ENCODE measurements at regions not wholly inside any gene's neighbourhood (a gene's known extent, or its start where the extent isn't known, plus 50 kb on each side); places are given as distances from the start of the nearest gene placed in this dataset.

GRCh38 chr9:82558855-82559630, 503.9 kb downstream of the RASEF start:
- Histone ChIP-seq H3K4me1 (ENCODE audit: control insufficient read depth in 2 of 2, insufficient read depth in 2 of 2, low read length in 2 of 2) (no peaks in the 10 kb centered on the region), H3K4me3 (ENCODE audit: control extremely low read depth in 1 of 5, extremely low read depth in 1 of 5, insufficient read depth in 1 of 5, low read depth in 2 of 5, low read length in 4 of 5) (no peak overlapping the region), H3K9ac (ENCODE audit: low read length) (no peak overlapping the region), H3K27me3 (replicated peaks in 1 of 4; ENCODE audit: control extremely low read depth in 1 of 4, control insufficient read depth in 3 of 4, insufficient read depth in 4 of 4, low read length in 3 of 4) (no peaks in the 10 kb centered on the region), H3K27ac (ENCODE audit: low read length in 2 of 2) (no peak overlapping the region), H3K9me3 (ENCODE audit: control extremely low read depth in 1 of 3, control insufficient read depth in 2 of 3, insufficient read depth in 1 of 3, low read length in 2 of 3) (no peaks in the 10 kb centered on the region), H3K36me3 (replicated peaks in 1 of 2; ENCODE audit: control extremely low read depth in 1 of 2, control insufficient read depth in 1 of 2, extremely low read depth in 1 of 2, insufficient read depth in 2 of 2, low read length in 1 of 2) (no peaks in the 10 kb centered on the region), H2AFZ (ENCODE audit: insufficient read depth, low read depth, low read length, poor library complexity, severe bottlenecking) (no peak overlapping the region), H3K79me2 (ENCODE audit: control insufficient read depth, insufficient read depth, low read length) (no peaks in the 10 kb centered on the region), H3K4me2 (replicated peaks; ENCODE audit: low read depth, low read length, poor library complexity, severe bottlenecking) (no peak overlapping the region), H4K20me1 (ENCODE audit: control insufficient read depth, insufficient read depth, low read length, poor library complexity, severe bottlenecking) (no peaks in the 10 kb centered on the region)
- 86% methylated on average over 5 of the region's 9 CpGs for WGBS (ENCODE audit: insufficient coverage)
- ChIA-PET POLR2A (no interaction called here), CTCF (no interaction called here)
- no peaks in the 10 kb centered on the region for H3K4me1 Mint-ChIP-seq
- no peak for TF ChIP-seq EZH2 (IDR thresholded peaks at IDR 0.05; ENCODE audit: borderline replicate concordance, insufficient read depth, low read depth, low read length, poor library complexity, severe bottlenecking)
- no peak for TF ChIP-seq CTCF (IDR thresholded peaks at IDR 0.05)
- ATAC-seq (ENCODE audit: low read depth) (no peak), DNase-seq (no peak)
- H3K9me3 Mint-ChIP-seq (ENCODE audit: insufficient read depth), result no peaks in the 10 kb centered on the region
- H3K4me3 Mint-ChIP-seq, result no peak overlapping the region
- H3K27me3 Mint-ChIP-seq, result no peaks in the 10 kb centered on the region
- H3K27ac Mint-ChIP-seq, result no peak overlapping the region
- intact Hi-C loops (cut with micrococcal nuclease), result no loop called here

- Histone ChIP-seq H3K4me3 (ENCODE audit: control extremely low read depth in 1 of 5, extremely low read depth in 1 of 5, insufficient read depth in 1 of 5, low read depth in 2 of 5, low read length in 4 of 5) (no peak overlapping the region), H3K4me1 (ENCODE audit: control insufficient read depth in 2 of 2, insufficient read depth in 2 of 2, low read length in 2 of 2) (no peaks in the 10 kb centered on the region), H3K27ac (ENCODE audit: low read length in 2 of 2) (no peak overlapping the region), H3K36me3 (replicated peaks in 1 of 2; ENCODE audit: control extremely low read depth in 1 of 2, control insufficient read depth in 1 of 2, extremely low read depth in 1 of 2, insufficient read depth in 2 of 2, low read length in 1 of 2) (no peaks in the 10 kb centered on the region), H3K27me3 (replicated peaks in 1 of 4; ENCODE audit: control extremely low read depth in 1 of 4, control insufficient read depth in 3 of 4, insufficient read depth in 4 of 4, low read length in 3 of 4) (no peaks in the 10 kb centered on the region), H2AFZ (ENCODE audit: insufficient read depth, low read depth, low read length, poor library complexity, severe bottlenecking) (no peak overlapping the region), H3K9ac (ENCODE audit: low read length) (no peak overlapping the region), H4K20me1 (ENCODE audit: control insufficient read depth, insufficient read depth, low read length, poor library complexity, severe bottlenecking) (no peaks in the 10 kb centered on the region), H3K79me2 (ENCODE audit: control insufficient read depth, insufficient read depth, low read length) (no peaks in the 10 kb centered on the region), H3K4me2 (replicated peaks; ENCODE audit: low read depth, low read length, poor library complexity, severe bottlenecking) (no peak overlapping the region), H3K9me3 (ENCODE audit: control extremely low read depth in 1 of 3, control insufficient read depth in 2 of 3, insufficient read depth in 1 of 3, low read length in 2 of 3) (no peaks in the 10 kb centered on the region)
- no peak for DNase-seq
- ChIA-PET POLR2A (no interaction called here), CTCF (no interaction called here)
- no peak for ATAC-seq (ENCODE audit: low read depth)
- H3K27ac Mint-ChIP-seq, result no peak overlapping the region
- no peaks in the 10 kb centered on the region for H3K4me1 Mint-ChIP-seq
- H3K27me3 Mint-ChIP-seq, result no peaks in the 10 kb centered on the region
- H3K4me3 Mint-ChIP-seq, result no peak overlapping the region
- no peak for TF ChIP-seq CTCF (IDR thresholded peaks at IDR 0.05)
- no peak for TF ChIP-seq EZH2 (IDR thresholded peaks at IDR 0.05; ENCODE audit: borderline replicate concordance, insufficient read depth, low read depth, low read length, poor library complexity, severe bottlenecking)
- no peaks in the 10 kb centered on the region for H3K9me3 Mint-ChIP-seq (ENCODE audit: insufficient read depth)
- WGBS (ENCODE audit: insufficient coverage), result 88% methylated on average over 1 of the region's 1 CpG
- intact Hi-C loops (cut with micrococcal nuclease), result no loop called here
These were observed 502.9 kb downstream of the RASEF start for GRCh38 chr9:82560036-82560435.
